Neural cell (in vitro differentiated cells): ENCODE measurements at regions not wholly inside any gene's neighbourhood (a gene's known extent, or its start where the extent isn't known, plus 50 kb on each side); places are given as distances from the start of the nearest gene placed in this dataset.

Experiments used
- H2AFZ ChIP-seq: fragments of 200-600, 300-800 bp; sonication (generic), shearing (Covaris generic); 2 replicates; pipeline ENCODE4 v1.6.0; 2014; ENCODE audit warnings: low read depth, mild to moderate bottlenecking, antibody characterized with exemption, low read length, moderate library complexity
- H3F3A ChIP-seq: fragments of 200-600 bp; shearing (Covaris generic); 2 replicates; pipeline ENCODE4 v1.6.1; 2016; ENCODE audit warnings: mild to moderate bottlenecking, moderate library complexity, mixed read lengths, antibody characterized with exemption, low read length; ENCODE audit not compliant: insufficient read depth, poor library complexity, severe bottlenecking
- H3K27ac ChIP-seq: fragments of 200-600, 300-800 bp; sonication (generic), shearing (Covaris generic); 2 replicates; pipeline ENCODE4 v1.5.1; 2014; ENCODE audit warnings: mild to moderate bottlenecking, low read length, moderate library complexity
- H3K27me3 ChIP-seq: fragments of 300-800, 200-600 bp; sonication (generic), shearing (Covaris generic); 2 replicates; pipeline ENCODE4 v1.6.0; 2014; ENCODE audit warnings: mild to moderate bottlenecking, low read depth, low read length, moderate library complexity; ENCODE audit not compliant: insufficient read depth
- H3K36me3 ChIP-seq: fragments of 300-800, 200-600 bp; sonication (generic), shearing (Covaris generic); 2 replicates; pipeline ENCODE4 v1.5.1; 2014; ENCODE audit warnings: mild to moderate bottlenecking, antibody characterized with exemption, low read length, moderate library complexity; ENCODE audit not compliant: insufficient read depth
- H3K4me2 ChIP-seq: fragments of 300-800, 200-600 bp; sonication (generic), shearing (Covaris generic); 2 replicates; pipeline ENCODE4 v1.6.0; 2014; ENCODE audit warnings: mild to moderate bottlenecking, low read length
- H3K4me3 ChIP-seq: fragments of 300-800, 200-600 bp; sonication (generic), shearing (Covaris generic); 2 replicates; pipeline ENCODE4 v1.5.1; 2014; ENCODE audit warnings: mild to moderate bottlenecking, low read length, moderate library complexity
- H3K79me2 ChIP-seq: fragments of 200-600 bp; shearing (Covaris generic); replicated peaks from 2 replicates; pipeline ENCODE4 v1.6.0; 2014; ENCODE audit warnings: mild to moderate bottlenecking, low read length, moderate library complexity; ENCODE audit not compliant: insufficient read depth
- H3K9ac ChIP-seq: fragments of 300-800, 200-600 bp; sonication (generic), shearing (Covaris generic); 2 replicates; pipeline ENCODE4 v1.6.1; 2016; ENCODE audit warnings: mild to moderate bottlenecking, low read length, mixed read lengths
- H3K9me2 ChIP-seq: fragments of 200-600 bp; shearing (Covaris generic); 2 replicates; pipeline ENCODE4 v1.6.1; 2016; ENCODE audit warnings: mild to moderate bottlenecking, low read length, mixed read lengths; ENCODE audit not compliant: insufficient read depth
- H3K9me3 ChIP-seq: fragments of 200-600, 300-800 bp; sonication (generic), shearing (Covaris generic); 2 replicates; pipeline ENCODE4 v1.6.1; 2016; ENCODE audit warnings: mild to moderate bottlenecking, mixed run types, low read length, moderate library complexity, mixed read lengths
- H4K20me1 ChIP-seq: fragments of 200-600 bp; shearing (Covaris generic); 2 replicates; pipeline ENCODE4 v1.6.1; 2016; ENCODE audit warnings: mild to moderate bottlenecking, mixed run types; ENCODE audit not compliant: insufficient read depth
- EP300 ChIP-seq: fragments of 450-650 bp; conservative IDR thresholded peaks from 2 replicates; pipeline ENCODE4 v1.6.1; 2014; ENCODE audit warnings: antibody characterized with exemption, mild to moderate bottlenecking, moderate library complexity; ENCODE audit not compliant: poor library complexity, severe bottlenecking
- EZH2 ChIP-seq: fragments of 200-600, 300-800 bp; shearing (Covaris generic), sonication (generic); IDR thresholded peaks from 2 replicates; pipeline ENCODE4 v1.6.1; 2014; ENCODE audit warnings: antibody characterized with exemption, low read length, borderline replicate concordance, mild to moderate bottlenecking; ENCODE audit not compliant: insufficient read depth, poor library complexity, severe bottlenecking
- MXI1 ChIP-seq: fragments of 450-650 bp; conservative IDR thresholded peaks from 2 replicates; pipeline ENCODE4 v1.6.1; 2014; ENCODE audit warnings: antibody characterized with exemption, mild to moderate bottlenecking; ENCODE audit not compliant: poor library complexity, severe bottlenecking
- POLR2AphosphoS5 ChIP-seq: IDR thresholded peaks from 2 replicates; pipeline ENCODE4 v1.6.1; 2012
- RAD21 ChIP-seq: fragments of 450-650 bp; conservative IDR thresholded peaks from 2 replicates; pipeline ENCODE4 v1.6.1; 2014; ENCODE audit warnings: antibody characterized with exemption, mild to moderate bottlenecking, moderate library complexity
- SMC3 ChIP-seq: fragments of 450-650 bp; conservative IDR thresholded peaks from 2 replicates; pipeline ENCODE4 v1.6.1; 2014; ENCODE audit warnings: antibody characterized with exemption, mild to moderate bottlenecking, moderate library complexity; ENCODE audit not compliant: poor library complexity
- TAF1 ChIP-seq: IDR thresholded peaks from 2 replicates; pipeline ENCODE4 v1.6.1; 2012; ENCODE audit warnings: low read depth
- TF ChIP-seq, protein P1 (sequence below): fragments of 450-650 bp; IDR thresholded peaks from 2 replicates; pipeline ENCODE4 v1.5.1; 2014; ENCODE audit warnings: antibody characterized with exemption, mild to moderate bottlenecking, moderate library complexity; ENCODE audit not compliant: poor library complexity, severe bottlenecking
- TF ChIP-seq, protein P2 (sequence below): IDR thresholded peaks from 2 replicates; pipeline ENCODE4 v1.6.1; 2012; ENCODE audit warnings: borderline replicate concordance

- H3K79me2 ChIP-seq: no peaks in the 10 kb centered on the region
- H3K36me3 ChIP-seq: no peaks in the 10 kb centered on the region
- no peak overlapping the region for H2AFZ ChIP-seq
- no peaks in the 10 kb centered on the region for H4K20me1 ChIP-seq
- no peaks in the 10 kb centered on the region for H3F3A ChIP-seq
- H3K27me3 ChIP-seq: no peaks in the 10 kb centered on the region
- H3K27ac ChIP-seq: no peak overlapping the region
- no peak overlapping the region for H3K4me2 ChIP-seq
- H3K9me3 ChIP-seq: no peaks in the 10 kb centered on the region
- no peaks in the 10 kb centered on the region for H3K9me2 ChIP-seq
- TF ChIP-seq MXI1: no peak
- TF ChIP-seq TAF1: no peak
- TF ChIP-seq, protein P1, sequence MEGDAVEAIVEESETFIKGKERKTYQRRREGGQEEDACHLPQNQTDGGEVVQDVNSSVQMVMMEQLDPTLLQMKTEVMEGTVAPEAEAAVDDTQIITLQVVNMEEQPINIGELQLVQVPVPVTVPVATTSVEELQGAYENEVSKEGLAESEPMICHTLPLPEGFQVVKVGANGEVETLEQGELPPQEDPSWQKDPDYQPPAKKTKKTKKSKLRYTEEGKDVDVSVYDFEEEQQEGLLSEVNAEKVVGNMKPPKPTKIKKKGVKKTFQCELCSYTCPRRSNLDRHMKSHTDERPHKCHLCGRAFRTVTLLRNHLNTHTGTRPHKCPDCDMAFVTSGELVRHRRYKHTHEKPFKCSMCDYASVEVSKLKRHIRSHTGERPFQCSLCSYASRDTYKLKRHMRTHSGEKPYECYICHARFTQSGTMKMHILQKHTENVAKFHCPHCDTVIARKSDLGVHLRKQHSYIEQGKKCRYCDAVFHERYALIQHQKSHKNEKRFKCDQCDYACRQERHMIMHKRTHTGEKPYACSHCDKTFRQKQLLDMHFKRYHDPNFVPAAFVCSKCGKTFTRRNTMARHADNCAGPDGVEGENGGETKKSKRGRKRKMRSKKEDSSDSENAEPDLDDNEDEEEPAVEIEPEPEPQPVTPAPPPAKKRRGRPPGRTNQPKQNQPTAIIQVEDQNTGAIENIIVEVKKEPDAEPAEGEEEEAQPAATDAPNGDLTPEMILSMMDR: no peak
- TF ChIP-seq RAD21: no peak
- TF ChIP-seq, protein P2, sequence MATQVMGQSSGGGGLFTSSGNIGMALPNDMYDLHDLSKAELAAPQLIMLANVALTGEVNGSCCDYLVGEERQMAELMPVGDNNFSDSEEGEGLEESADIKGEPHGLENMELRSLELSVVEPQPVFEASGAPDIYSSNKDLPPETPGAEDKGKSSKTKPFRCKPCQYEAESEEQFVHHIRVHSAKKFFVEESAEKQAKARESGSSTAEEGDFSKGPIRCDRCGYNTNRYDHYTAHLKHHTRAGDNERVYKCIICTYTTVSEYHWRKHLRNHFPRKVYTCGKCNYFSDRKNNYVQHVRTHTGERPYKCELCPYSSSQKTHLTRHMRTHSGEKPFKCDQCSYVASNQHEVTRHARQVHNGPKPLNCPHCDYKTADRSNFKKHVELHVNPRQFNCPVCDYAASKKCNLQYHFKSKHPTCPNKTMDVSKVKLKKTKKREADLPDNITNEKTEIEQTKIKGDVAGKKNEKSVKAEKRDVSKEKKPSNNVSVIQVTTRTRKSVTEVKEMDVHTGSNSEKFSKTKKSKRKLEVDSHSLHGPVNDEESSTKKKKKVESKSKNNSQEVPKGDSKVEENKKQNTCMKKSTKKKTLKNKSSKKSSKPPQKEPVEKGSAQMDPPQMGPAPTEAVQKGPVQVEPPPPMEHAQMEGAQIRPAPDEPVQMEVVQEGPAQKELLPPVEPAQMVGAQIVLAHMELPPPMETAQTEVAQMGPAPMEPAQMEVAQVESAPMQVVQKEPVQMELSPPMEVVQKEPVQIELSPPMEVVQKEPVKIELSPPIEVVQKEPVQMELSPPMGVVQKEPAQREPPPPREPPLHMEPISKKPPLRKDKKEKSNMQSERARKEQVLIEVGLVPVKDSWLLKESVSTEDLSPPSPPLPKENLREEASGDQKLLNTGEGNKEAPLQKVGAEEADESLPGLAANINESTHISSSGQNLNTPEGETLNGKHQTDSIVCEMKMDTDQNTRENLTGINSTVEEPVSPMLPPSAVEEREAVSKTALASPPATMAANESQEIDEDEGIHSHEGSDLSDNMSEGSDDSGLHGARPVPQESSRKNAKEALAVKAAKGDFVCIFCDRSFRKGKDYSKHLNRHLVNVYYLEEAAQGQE: no peak
- TF ChIP-seq POLR2AphosphoS5: no peak
- TF ChIP-seq EZH2: no peak
- no peak for TF ChIP-seq SMC3
- no peak for TF ChIP-seq EP300
- H3K4me3 ChIP-seq: no peak overlapping the region
- no peak overlapping the region for H3K9ac ChIP-seq
Measured at GRCh38 chr2:38462121-38462661, 85.1 kb upstream of the ATL2 start.

GRCh38 chr2:38461470-38461869 lies 84.4 kb upstream of the ATL2 start:
- no peak for TF ChIP-seq MXI1
- TF ChIP-seq EP300: no peak
- no peak for TF ChIP-seq RAD21
- TF ChIP-seq SMC3: no peak
- no peak for TF ChIP-seq TAF1
- TF ChIP-seq POLR2AphosphoS5: no peak
- TF ChIP-seq, protein P2: no peak
- TF ChIP-seq, protein P1: no peak
- TF ChIP-seq EZH2: no peak
- no peaks in the 10 kb centered on the region for H3K79me2 ChIP-seq
- H3K36me3 ChIP-seq: no peaks in the 10 kb centered on the region
- H3K9ac ChIP-seq: no peak overlapping the region
- no peak overlapping the region for H3K4me2 ChIP-seq
- H3K9me3 ChIP-seq: no peaks in the 10 kb centered on the region
- no peaks in the 10 kb centered on the region for H3F3A ChIP-seq
- H4K20me1 ChIP-seq: no peaks in the 10 kb centered on the region
- no peak overlapping the region for H3K27ac ChIP-seq
- H3K4me3 ChIP-seq: no peak overlapping the region
- no peaks in the 10 kb centered on the region for H3K9me2 ChIP-seq
- H3K27me3 ChIP-seq: no peaks in the 10 kb centered on the region
- H2AFZ ChIP-seq: no peak overlapping the region
